Loucy (cell line): ENCODE measurements at regions not wholly inside any gene's neighbourhood (a gene's known extent, or its start where the extent isn't known, plus 50 kb on each side); places are given as distances from the start of the nearest gene placed in this dataset.

Source experiments
- EZH2phosphoT487 ChIP-seq: fragments of 200-600 bp; IDR thresholded peaks from 2 replicates; pipeline ENCODE4 v1.6.1; 2018; ENCODE audit warnings: antibody characterized with exemption, mild to moderate bottlenecking, moderate library complexity, borderline replicate concordance
- TF ChIP-seq, protein P1 (sequence below): fragments of 200-600 bp; sonication (generic); conservative IDR thresholded peaks from 2 replicates; pipeline ENCODE4 v1.5.1; 2014; ENCODE audit warnings: mild to moderate bottlenecking, antibody characterized with exemption, low read length

DNA sequence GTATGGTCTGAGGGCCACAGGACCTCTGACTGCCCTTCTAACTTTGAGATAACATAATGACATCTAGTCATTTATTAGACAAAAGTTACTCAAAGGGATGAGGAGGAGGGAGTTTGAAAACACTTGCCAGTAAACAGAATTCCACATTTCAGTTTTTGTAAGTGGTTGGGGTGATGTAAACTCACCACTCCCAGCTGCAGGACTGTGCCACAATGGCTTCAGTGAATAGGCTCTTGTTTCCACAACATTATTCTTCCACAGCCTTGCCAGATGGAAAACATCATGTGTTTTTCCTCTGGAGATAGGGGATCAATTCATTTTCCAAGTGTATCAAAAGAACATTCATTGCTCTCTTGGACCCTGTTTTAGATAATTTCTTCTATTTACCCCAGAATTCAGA lies 147.2 kb upstream of the BDNF start:
- TF ChIP-seq, protein P1, sequence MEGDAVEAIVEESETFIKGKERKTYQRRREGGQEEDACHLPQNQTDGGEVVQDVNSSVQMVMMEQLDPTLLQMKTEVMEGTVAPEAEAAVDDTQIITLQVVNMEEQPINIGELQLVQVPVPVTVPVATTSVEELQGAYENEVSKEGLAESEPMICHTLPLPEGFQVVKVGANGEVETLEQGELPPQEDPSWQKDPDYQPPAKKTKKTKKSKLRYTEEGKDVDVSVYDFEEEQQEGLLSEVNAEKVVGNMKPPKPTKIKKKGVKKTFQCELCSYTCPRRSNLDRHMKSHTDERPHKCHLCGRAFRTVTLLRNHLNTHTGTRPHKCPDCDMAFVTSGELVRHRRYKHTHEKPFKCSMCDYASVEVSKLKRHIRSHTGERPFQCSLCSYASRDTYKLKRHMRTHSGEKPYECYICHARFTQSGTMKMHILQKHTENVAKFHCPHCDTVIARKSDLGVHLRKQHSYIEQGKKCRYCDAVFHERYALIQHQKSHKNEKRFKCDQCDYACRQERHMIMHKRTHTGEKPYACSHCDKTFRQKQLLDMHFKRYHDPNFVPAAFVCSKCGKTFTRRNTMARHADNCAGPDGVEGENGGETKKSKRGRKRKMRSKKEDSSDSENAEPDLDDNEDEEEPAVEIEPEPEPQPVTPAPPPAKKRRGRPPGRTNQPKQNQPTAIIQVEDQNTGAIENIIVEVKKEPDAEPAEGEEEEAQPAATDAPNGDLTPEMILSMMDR = no peak
- no peak for TF ChIP-seq EZH2phosphoT487
